K562 (cell line): ENCODE measurements at regions not wholly inside any gene's neighbourhood (a gene's known extent, or its start where the extent isn't known, plus 50 kb on each side); places are given as distances from the start of the nearest gene placed in this dataset.

Experiments
- HEY1 ChIP-seq: fragments of 250-450 bp; sonication (Bioruptor Pico); IDR thresholded peaks from 2 replicates; pipeline ENCODE4 v1.5.0; 2020; ENCODE audit warnings: mild to moderate bottlenecking, moderate library complexity, borderline replicate concordance
- KLF16 ChIP-seq: IDR thresholded peaks from 2 replicates; pipeline ENCODE4 v1.6.1; 2016; ENCODE audit warnings: antibody characterized with exemption
- MEIS2 ChIP-seq: fragments of 450-650 bp; IDR thresholded peaks from 2 replicates; pipeline ENCODE4 v1.6.1; 2014; ENCODE audit warnings: mild to moderate bottlenecking; ENCODE audit not compliant: partially characterized antibody
- MYC ChIP-seq, 2 experiments: fragments of 250-450 bp in 1 of 2; sonication (Bioruptor Pico) in 1 of 2; IDR thresholded peaks; 2 replicates each; pipeline versions ENCODE4 v1.5.1 to v1.6.1; 2012 to 2021; ENCODE audit warnings: low read depth in 2 of 2, borderline replicate concordance in 1 of 2, improper control_type of control experiment in 1 of 2, low read length in 1 of 2, mild to moderate bottlenecking in 1 of 2, moderate library complexity in 1 of 2
- OTX1 ChIP-seq: fragments of 450-650 bp; formaldehyde crosslinking; IDR thresholded peaks from 2 replicates; pipeline ENCODE4 v1.4.0; 2022; ENCODE audit warnings: mild to moderate bottlenecking
- POLR2A ChIP-seq: fragments of 450-650 bp; conservative IDR thresholded peaks from 2 replicates; pipeline ENCODE4 v1.6.1; 2016
- SLC30A9 ChIP-seq: fragments of 250-450 bp; sonication (Bioruptor Pico); IDR thresholded peaks from 2 replicates; pipeline ENCODE4 v1.8.0; 2022; ENCODE audit warnings: mild to moderate bottlenecking, moderate library complexity
- ZBED1 ChIP-seq: IDR thresholded peaks from 2 replicates; pipeline ENCODE4 v1.6.1; 2014
- ZNF121 ChIP-seq: sonication (generic); formaldehyde crosslinking; conservative IDR thresholded peaks from 2 replicates; pipeline ENCODE4 v1.8.0; 2022; ENCODE audit warnings: missing genetic modification reagents
- ZNF589 ChIP-seq: fragments of 200-800 bp; sonication (Bioruptor generic); IDR thresholded peaks from 2 replicates; pipeline ENCODE4 v1.6.1; 2016; ENCODE audit warnings: low read depth, missing genetic modification characterization, missing compliant biosample characterization
- TF ChIP-seq, protein P1 (sequence below): sonication (generic); formaldehyde crosslinking; IDR thresholded peaks from 2 replicates; pipeline ENCODE4 v1.8.0; 2022; ENCODE audit warnings: missing genetic modification reagents, mild to moderate bottlenecking, moderate library complexity, borderline replicate concordance
- TF ChIP-seq, protein P2 (sequence below): sonication (generic); formaldehyde crosslinking; IDR thresholded peaks from 2 replicates; pipeline ENCODE4 v1.8.0; 2022; ENCODE audit warnings: missing genetic modification reagents, mild to moderate bottlenecking, borderline replicate concordance
- TF ChIP-seq, protein P3 (sequence below): fragments of 450-650 bp; IDR thresholded peaks from one replicate; pipeline ENCODE4 v1.6.1; 2018; ENCODE audit warnings: mild to moderate bottlenecking, moderate library complexity; ENCODE audit not compliant: partially characterized antibody
- TF ChIP-seq, protein P4 (sequence below): IDR thresholded peaks from 2 replicates; pipeline ENCODE4 v1.6.1; 2011; ENCODE audit not compliant: insufficient read length; ENCODE audit errors: extremely low read depth

DNA sequence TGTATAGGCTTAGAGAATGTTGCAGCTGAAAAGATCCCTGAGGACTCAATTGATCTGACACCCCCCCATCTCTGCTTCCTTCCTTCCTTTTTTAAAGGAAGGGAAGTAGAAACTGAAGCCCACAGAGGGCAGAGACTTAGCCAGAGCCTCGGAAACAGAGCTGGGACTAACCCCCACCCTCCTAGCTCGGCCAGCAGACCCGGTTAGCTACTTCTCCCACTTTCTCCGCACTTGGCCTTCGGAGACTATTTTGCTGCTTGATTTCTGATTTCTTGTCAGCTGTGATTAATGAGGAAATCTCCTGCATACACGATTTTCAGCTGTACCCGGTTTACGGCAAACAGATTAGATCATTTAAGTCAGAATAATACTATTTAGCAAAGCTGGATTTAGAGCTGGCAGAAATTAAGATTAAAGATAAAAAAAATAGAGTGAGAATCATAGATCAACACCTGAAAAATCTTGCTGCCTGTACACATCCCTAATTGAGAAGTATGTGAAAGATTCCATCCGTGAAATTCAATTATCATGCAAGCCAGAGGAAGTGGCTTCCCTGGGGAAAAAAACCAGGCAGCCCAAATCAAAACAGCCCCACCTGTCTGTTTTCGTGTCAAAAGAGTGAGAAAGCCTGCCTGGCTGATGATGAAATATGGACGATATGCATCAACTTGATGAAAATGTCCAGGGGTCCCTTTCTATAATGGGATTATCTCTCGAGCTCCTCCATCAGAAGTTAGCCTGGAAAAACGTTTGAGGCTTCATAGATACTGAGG is 159.5 kb upstream of the SHB start (continued):
- TF ChIP-seq, protein P1, sequence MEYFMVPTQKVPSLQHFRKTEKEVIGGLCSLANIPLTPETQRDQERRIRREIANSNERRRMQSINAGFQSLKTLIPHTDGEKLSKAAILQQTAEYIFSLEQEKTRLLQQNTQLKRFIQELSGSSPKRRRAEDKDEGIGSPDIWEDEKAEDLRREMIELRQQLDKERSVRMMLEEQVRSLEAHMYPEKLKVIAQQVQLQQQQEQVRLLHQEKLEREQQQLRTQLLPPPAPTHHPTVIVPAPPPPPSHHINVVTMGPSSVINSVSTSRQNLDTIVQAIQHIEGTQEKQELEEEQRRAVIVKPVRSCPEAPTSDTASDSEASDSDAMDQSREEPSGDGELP (CRISPR knock-in tag), result no peak
- TF ChIP-seq MEIS2, result peak; percentile 46
- TF ChIP-seq, protein P2, sequence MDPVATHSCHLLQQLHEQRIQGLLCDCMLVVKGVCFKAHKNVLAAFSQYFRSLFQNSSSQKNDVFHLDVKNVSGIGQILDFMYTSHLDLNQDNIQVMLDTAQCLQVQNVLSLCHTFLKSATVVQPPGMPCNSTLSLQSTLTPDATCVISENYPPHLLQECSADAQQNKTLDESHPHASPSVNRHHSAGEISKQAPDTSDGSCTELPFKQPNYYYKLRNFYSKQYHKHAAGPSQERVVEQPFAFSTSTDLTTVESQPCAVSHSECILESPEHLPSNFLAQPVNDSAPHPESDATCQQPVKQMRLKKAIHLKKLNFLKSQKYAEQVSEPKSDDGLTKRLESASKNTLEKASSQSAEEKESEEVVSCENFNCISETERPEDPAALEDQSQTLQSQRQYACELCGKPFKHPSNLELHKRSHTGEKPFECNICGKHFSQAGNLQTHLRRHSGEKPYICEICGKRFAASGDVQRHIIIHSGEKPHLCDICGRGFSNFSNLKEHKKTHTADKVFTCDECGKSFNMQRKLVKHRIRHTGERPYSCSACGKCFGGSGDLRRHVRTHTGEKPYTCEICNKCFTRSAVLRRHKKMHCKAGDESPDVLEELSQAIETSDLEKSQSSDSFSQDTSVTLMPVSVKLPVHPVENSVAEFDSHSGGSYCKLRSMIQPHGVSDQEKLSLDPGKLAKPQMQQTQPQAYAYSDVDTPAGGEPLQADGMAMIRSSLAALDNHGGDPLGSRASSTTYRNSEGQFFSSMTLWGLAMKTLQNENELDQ, result no peak
- no peak for TF ChIP-seq SLC30A9
- TF ChIP-seq OTX1 (CRISPR knock-in tag), result no peak
- no peak for TF ChIP-seq HEY1 (CRISPR knock-in tag)
- TF ChIP-seq, protein P3, sequence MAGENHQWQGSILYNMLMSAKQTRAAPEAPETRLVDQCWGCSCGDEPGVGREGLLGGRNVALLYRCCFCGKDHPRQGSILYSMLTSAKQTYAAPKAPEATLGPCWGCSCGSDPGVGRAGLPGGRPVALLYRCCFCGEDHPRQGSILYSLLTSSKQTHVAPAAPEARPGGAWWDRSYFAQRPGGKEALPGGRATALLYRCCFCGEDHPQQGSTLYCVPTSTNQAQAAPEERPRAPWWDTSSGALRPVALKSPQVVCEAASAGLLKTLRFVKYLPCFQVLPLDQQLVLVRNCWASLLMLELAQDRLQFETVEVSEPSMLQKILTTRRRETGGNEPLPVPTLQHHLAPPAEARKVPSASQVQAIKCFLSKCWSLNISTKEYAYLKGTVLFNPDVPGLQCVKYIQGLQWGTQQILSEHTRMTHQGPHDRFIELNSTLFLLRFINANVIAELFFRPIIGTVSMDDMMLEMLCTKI, result no peak
- TF ChIP-seq, protein P4, sequence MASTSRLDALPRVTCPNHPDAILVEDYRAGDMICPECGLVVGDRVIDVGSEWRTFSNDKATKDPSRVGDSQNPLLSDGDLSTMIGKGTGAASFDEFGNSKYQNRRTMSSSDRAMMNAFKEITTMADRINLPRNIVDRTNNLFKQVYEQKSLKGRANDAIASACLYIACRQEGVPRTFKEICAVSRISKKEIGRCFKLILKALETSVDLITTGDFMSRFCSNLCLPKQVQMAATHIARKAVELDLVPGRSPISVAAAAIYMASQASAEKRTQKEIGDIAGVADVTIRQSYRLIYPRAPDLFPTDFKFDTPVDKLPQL, result no peak
- no peak for TF ChIP-seq KLF16
- TF ChIP-seq ZNF589 (CRISPR knock-in tag), result no peak
- no peak for TF ChIP-seq ZBED1
- no peak for TF ChIP-seq MYC (IDR thresholded peaks at IDR 0.05; ENCODE audit: low read depth, low read length)
- TF ChIP-seq MYC (CRISPR knock-in tag; IDR thresholded peaks at IDR 0.05; ENCODE audit: borderline replicate concordance, low read depth), result no peak
- no peak for TF ChIP-seq POLR2A
- no peak for TF ChIP-seq ZNF121 (CRISPR knock-in tag)
